ENCODE measurements at regions not wholly inside any gene's neighbourhood (a gene's known extent, or its start where the extent isn't known, plus 50 kb on each side); places are given as distances from the start of the nearest gene placed in this dataset.

GRCh38 chr4:129233691-129234090 is 137.7 kb downstream of the C4orf33 start:
- intact Hi-C loops (cut with DNase I; ENCODE audit: low total_unique reads) = no loop called here
- H3K4me3 ChIP-seq = no peak overlapping the region
- no peak for DNase-seq (ENCODE audit: low spot score in 2 of 2)
- no peak overlapping the region for H3K27ac ChIP-seq
- no peaks in the 10 kb centered on the region for H3K9me3 ChIP-seq
- H3K4me1 ChIP-seq = no peaks in the 10 kb centered on the region
- no peaks in the 10 kb centered on the region for H3K27me3 ChIP-seq
- H3K36me3 ChIP-seq = no peaks in the 10 kb centered on the region
- no peak for TF ChIP-seq POLR2A (IDR thresholded peaks at IDR 0.05)
- no peak for TF ChIP-seq POLR2AphosphoS5 (IDR thresholded peaks at IDR 0.05)
- no peak for TF ChIP-seq CTCF (IDR thresholded peaks at IDR 0.05)

- H3K9me3 ChIP-seq = no peaks in the 10 kb centered on the region
- TF ChIP-seq POLR2AphosphoS5 (IDR thresholded peaks at IDR 0.05) (no peak), POLR2A (IDR thresholded peaks at IDR 0.05) (no peak), CTCF (IDR thresholded peaks at IDR 0.05) (no peak)
- H3K36me3 ChIP-seq = no peaks in the 10 kb centered on the region
- H3K27me3 ChIP-seq = no peaks in the 10 kb centered on the region
- no peaks in the 10 kb centered on the region for H3K4me1 ChIP-seq
- no peak overlapping the region for H3K4me3 ChIP-seq
- H3K27ac ChIP-seq = no peak overlapping the region
- intact Hi-C loops (cut with DNase I; ENCODE audit: low total_unique reads) = no loop called here
- DNase-seq (ENCODE audit: low spot score in 2 of 2) = no peak
These were observed 140.4 kb downstream of the C4orf33 start for GRCh38 chr4:129236351-129236750.

- H3K36me3 ChIP-seq = no peaks in the 10 kb centered on the region
- intact Hi-C loops (cut with DNase I; ENCODE audit: low total_unique reads) = no loop called here
These were observed 143.1 kb downstream of the C4orf33 start for GRCh38 chr4:129239088-129239487.

GRCh38 chr4:129240816-129241215 is 144.9 kb downstream of the C4orf33 start:
- no peaks in the 10 kb centered on the region for H3K36me3 ChIP-seq
- H3K27ac ChIP-seq = no peak overlapping the region
- no peaks in the 10 kb centered on the region for H3K27me3 ChIP-seq
- intact Hi-C loops (cut with DNase I; ENCODE audit: low total_unique reads) = no loop called here
- no peaks in the 10 kb centered on the region for H3K9me3 ChIP-seq
- H3K4me1 ChIP-seq = no peaks in the 10 kb centered on the region
- no peak for DNase-seq (ENCODE audit: low spot score in 2 of 2)
- no peak overlapping the region for H3K4me3 ChIP-seq
- TF ChIP-seq CTCF (IDR thresholded peaks at IDR 0.05) (no peak), POLR2A (IDR thresholded peaks at IDR 0.05) (no peak), POLR2AphosphoS5 (IDR thresholded peaks at IDR 0.05) (no peak)

More at GRCh38 chr4:129239088-129239487, 143.1 kb downstream of the C4orf33 start:
- TF ChIP-seq CTCF (IDR thresholded peaks at IDR 0.05) (no peak), POLR2A (IDR thresholded peaks at IDR 0.05) (no peak), POLR2AphosphoS5 (IDR thresholded peaks at IDR 0.05) (no peak)
- no peak overlapping the region for H3K27ac ChIP-seq
- no peak for DNase-seq (ENCODE audit: low spot score in 2 of 2)
- no peaks in the 10 kb centered on the region for H3K4me1 ChIP-seq
- H3K27me3 ChIP-seq = no peaks in the 10 kb centered on the region
- H3K4me3 ChIP-seq = no peak overlapping the region
- no peaks in the 10 kb centered on the region for H3K9me3 ChIP-seq

- H3K27me3 ChIP-seq = no peaks in the 10 kb centered on the region
- H3K4me1 ChIP-seq = no peaks in the 10 kb centered on the region
- no peak overlapping the region for H3K27ac ChIP-seq
- TF ChIP-seq POLR2AphosphoS5 (IDR thresholded peaks at IDR 0.05) = no peak
- TF ChIP-seq POLR2A (IDR thresholded peaks at IDR 0.05) = no peak
- no peak for TF ChIP-seq CTCF (IDR thresholded peaks at IDR 0.05)
- no peak for DNase-seq (ENCODE audit: low spot score in 2 of 2)
- intact Hi-C loops (cut with DNase I; ENCODE audit: low total_unique reads) = no loop called here
- H3K9me3 ChIP-seq = no peaks in the 10 kb centered on the region
- H3K4me3 ChIP-seq = no peak overlapping the region
- H3K36me3 ChIP-seq = no peaks in the 10 kb centered on the region
These were observed 150.2 kb downstream of the C4orf33 start for GRCh38 chr4:129246145-129246544.
